ENCODE measurements at regions not wholly inside any gene's neighbourhood (a gene's known extent, or its start where the extent isn't known, plus 50 kb on each side); places are given as distances from the start of the nearest gene placed in this dataset.

DNA sequence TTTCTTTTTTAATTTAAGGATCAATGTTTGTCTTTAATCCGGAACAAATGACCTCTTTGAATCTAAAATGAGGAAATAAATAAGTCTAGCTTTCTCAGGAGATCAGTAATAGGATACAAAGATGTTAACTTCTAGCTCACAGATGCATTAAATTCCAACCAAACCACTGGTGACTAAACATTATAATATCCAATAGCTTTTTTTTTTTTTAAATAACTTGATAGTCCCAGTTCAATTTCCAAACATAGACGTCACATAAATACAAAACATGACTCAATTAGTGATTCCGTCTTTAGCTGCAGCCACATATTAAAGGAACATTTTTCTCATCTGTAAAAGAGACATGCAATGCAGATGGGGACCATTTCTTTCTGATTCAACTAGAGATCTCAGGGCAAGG is 390.5 kb upstream of the PCDH9 start:
- Histone ChIP-seq H3K36me3 (no peaks in the 10 kb centered on the region), H3K4me1 (no peaks in the 10 kb centered on the region), H3K4me3 (no peak overlapping the region), H3K27ac (replicated peaks) (no peak overlapping the region), H3K27me3 (ENCODE audit: low read depth) (no peaks in the 10 kb centered on the region), H3K9me3 (replicated peaks) (no peaks in the 10 kb centered on the region)
- intact Hi-C loops (cut with micrococcal nuclease), result no loop called here
- TF ChIP-seq, protein P1, sequence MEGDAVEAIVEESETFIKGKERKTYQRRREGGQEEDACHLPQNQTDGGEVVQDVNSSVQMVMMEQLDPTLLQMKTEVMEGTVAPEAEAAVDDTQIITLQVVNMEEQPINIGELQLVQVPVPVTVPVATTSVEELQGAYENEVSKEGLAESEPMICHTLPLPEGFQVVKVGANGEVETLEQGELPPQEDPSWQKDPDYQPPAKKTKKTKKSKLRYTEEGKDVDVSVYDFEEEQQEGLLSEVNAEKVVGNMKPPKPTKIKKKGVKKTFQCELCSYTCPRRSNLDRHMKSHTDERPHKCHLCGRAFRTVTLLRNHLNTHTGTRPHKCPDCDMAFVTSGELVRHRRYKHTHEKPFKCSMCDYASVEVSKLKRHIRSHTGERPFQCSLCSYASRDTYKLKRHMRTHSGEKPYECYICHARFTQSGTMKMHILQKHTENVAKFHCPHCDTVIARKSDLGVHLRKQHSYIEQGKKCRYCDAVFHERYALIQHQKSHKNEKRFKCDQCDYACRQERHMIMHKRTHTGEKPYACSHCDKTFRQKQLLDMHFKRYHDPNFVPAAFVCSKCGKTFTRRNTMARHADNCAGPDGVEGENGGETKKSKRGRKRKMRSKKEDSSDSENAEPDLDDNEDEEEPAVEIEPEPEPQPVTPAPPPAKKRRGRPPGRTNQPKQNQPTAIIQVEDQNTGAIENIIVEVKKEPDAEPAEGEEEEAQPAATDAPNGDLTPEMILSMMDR (IDR thresholded peaks at IDR 0.05; ENCODE audit: borderline replicate concordance), result no peak
- no peak for DNase-seq

DNA sequence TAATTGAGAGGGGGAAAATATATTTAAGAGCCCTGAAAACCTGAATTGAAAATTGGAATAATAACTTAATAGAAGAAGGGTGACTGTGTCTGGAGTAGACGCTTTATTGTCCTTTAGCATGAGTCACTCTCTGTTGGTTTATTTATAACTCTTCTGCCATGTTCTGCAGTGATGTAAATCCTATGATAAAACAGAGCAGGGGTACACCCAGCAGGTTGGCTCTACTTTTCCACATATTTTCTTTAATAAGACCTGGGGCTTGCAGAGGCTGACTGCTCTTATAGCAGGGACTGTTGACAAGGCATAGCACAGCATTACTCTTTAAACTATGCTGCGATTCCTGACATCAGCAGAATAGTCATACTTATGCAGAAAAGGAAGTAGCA is 389.9 kb upstream of the PCDH9 start:
- Histone ChIP-seq H3K36me3 (no peaks in the 10 kb centered on the region), H3K27ac (replicated peaks) (no peak overlapping the region), H3K4me1 (no peaks in the 10 kb centered on the region), H3K27me3 (ENCODE audit: low read depth) (no peaks in the 10 kb centered on the region), H3K9me3 (replicated peaks) (no peaks in the 10 kb centered on the region), H3K4me3 (no peak overlapping the region)
- DNase-seq, result no peak
- intact Hi-C loops (cut with micrococcal nuclease), result no loop called here
- TF ChIP-seq, protein P1 (IDR thresholded peaks at IDR 0.05; ENCODE audit: borderline replicate concordance), result no peak

DNA sequence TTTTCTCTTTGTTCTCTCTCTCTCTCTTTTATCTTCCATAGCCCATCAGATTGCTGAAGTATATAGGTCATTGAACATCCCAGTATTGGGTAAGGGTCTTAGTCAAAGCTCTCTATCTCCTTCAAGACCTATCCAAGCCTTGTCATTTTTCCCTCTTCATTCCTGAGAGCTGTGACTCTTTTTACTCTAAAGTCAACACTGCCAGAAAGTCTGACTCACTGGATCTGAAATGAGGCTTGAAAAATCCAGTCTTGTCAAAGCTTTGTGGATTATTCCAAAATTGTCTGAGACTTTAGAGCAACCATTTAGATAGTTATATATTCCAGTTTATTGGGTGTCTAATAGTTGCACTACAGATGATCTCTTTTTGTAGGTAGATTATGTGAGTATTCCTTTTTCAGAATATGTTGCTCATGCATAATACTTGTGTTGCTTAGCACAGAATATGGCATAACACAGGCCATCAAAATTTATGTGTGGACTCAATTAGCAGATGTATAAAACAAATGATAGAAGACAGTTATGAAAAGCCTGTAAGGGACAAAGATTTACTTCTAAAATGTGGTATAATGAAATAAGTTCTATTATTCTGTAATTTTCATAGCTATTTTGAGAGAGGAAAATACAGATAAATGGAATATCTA is 389.3 kb upstream of the PCDH9 start:
- no peak for DNase-seq
- H3K27me3 ChIP-seq (ENCODE audit: low read depth), result no peaks in the 10 kb centered on the region
- intact Hi-C loops (cut with micrococcal nuclease), result no loop called here
- H3K9me3 ChIP-seq (replicated peaks), result no peaks in the 10 kb centered on the region
- no peaks in the 10 kb centered on the region for H3K4me1 ChIP-seq
- no peak overlapping the region for H3K4me3 ChIP-seq
- no peak overlapping the region for H3K27ac ChIP-seq (replicated peaks)
- H3K36me3 ChIP-seq, result no peaks in the 10 kb centered on the region
- TF ChIP-seq, protein P1 (IDR thresholded peaks at IDR 0.05; ENCODE audit: borderline replicate concordance), result no peak

DNA sequence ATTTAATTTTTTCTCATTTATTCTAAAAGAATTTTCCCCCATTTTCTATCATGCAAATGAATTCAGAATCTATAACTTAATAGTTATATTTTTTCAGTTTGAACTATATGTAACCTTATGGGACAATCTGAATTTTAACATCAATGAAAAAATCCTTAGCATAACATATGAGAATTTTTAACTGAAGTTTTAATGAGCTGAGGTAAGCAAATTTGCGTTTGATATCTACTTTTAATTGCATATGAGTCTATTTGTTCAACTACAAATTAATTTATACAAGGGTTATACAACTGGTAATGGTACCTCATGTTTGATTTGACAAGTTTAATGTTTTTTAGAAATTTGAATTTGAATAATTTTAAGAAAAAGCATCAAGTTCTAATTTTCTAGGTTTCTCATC is 384.4 kb upstream of the PCDH9 start:
- TF ChIP-seq, protein P1 (IDR thresholded peaks at IDR 0.05; ENCODE audit: borderline replicate concordance), result no peak
- Histone ChIP-seq H3K4me1 (no peaks in the 10 kb centered on the region), H3K9me3 (replicated peaks) (no peaks in the 10 kb centered on the region), H3K27me3 (ENCODE audit: low read depth) (no peaks in the 10 kb centered on the region), H3K27ac (replicated peaks) (no peak overlapping the region), H3K36me3 (no peaks in the 10 kb centered on the region), H3K4me3 (no peak overlapping the region)
- intact Hi-C loops (cut with micrococcal nuclease), result no loop called here
- no peak for DNase-seq

DNA sequence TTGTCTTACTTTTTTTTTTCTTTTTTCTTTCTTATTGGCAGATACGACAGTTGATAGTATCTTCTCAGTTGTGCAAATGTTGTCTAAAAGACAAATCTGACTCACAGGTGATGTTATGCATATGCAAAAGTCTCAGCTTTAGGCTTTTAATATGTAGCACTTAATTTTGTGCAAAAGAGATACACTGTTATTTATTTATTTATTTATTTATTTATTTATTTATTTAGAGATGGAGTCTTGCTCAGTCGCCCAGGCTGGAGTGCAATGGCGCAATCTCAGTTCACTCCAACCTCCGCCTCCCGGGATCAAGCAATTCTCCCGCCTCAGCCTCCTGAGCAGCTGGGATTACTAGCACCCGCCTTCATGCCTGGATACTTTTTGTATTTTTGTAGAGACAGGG is 383.9 kb upstream of the PCDH9 start:
- intact Hi-C loops (cut with micrococcal nuclease), result no loop called here
- TF ChIP-seq, protein P1 (IDR thresholded peaks at IDR 0.05; ENCODE audit: borderline replicate concordance), result no peak
- no peaks in the 10 kb centered on the region for H3K4me1 ChIP-seq
- H3K27ac ChIP-seq (replicated peaks), result no peak overlapping the region
- no peak for DNase-seq
- no peak overlapping the region for H3K4me3 ChIP-seq
- H3K9me3 ChIP-seq (replicated peaks), result no peaks in the 10 kb centered on the region
- no peaks in the 10 kb centered on the region for H3K27me3 ChIP-seq (ENCODE audit: low read depth)
- H3K36me3 ChIP-seq, result no peaks in the 10 kb centered on the region
